ENCODE measurements at regions not wholly inside any gene's neighbourhood (a gene's known extent, or its start where the extent isn't known, plus 50 kb on each side); places are given as distances from the start of the nearest gene placed in this dataset.

DNA sequence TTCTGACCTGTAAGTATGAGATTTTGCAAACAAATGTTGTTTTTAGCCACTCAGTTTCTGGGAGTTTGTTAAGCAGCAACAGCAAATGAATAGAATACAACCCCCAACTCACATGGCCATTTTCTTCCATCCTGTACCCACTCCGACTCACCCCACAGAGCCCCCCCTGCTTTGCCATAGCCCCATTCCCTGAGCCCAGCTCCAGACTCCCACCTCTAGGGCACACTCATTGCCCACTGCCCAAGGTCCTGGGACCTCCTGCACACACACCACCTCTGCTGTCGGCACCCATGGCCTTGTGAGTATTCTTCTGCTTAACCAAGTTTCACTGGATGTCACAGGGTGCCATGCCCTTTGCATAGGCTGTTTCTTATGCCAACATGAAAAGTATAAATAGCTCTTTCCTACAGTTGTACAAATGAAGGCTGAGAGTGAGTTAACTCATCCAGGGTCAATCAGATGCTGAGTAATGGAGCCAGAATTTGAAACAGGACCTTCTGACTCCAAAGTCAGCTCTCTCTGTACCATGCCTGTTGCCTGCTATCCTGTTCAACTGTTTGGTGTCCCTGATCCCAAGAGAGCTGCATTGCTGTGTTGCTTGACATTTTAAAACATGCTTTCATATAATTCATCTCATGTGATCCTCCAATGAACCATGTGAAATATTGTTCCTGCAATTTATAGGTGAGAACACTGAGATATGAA, 367.8 kb upstream of the ZMIZ1 start:
- no peak for DNase-seq

DNA sequence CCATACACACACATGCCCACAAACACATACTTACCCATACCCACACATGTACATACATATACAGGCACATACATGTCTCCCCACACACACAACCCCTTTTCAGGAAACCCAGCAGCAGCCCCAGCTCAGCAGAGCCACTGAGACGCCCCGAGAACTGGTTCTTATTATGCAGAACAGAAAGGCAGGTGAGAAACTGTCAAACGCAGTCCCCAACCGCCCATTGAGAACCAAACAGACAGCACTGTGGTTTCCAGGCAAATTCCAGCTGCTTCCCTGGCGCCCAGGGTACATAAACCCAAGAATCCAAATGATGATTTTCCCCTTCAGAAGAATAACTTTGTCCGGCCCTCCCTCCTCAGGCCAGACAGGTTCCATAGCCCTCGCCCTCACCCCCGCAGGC, 366.6 kb upstream of the ZMIZ1 start:
- DNase-seq, result no peak

DNA sequence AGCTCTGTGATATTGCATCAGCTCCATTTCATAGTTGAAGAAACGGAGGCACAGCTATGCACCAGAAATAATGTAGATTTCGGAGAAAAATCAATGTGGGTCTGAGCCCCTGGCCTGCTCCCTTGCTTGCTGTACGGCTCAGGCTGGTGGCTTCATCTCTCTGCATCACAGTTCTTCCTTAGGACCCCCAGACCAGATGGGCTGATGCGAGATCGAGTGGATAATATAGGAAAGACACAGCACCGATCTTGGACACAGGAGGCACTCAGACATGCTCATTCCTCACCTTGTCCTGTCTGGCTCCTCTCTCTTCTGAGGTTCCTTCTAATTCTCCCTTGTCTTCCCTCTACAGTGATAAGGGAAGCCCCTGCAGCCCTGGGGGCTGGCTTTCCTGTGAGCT, 365.9 kb upstream of the ZMIZ1 start:
- no peak for DNase-seq

DNA sequence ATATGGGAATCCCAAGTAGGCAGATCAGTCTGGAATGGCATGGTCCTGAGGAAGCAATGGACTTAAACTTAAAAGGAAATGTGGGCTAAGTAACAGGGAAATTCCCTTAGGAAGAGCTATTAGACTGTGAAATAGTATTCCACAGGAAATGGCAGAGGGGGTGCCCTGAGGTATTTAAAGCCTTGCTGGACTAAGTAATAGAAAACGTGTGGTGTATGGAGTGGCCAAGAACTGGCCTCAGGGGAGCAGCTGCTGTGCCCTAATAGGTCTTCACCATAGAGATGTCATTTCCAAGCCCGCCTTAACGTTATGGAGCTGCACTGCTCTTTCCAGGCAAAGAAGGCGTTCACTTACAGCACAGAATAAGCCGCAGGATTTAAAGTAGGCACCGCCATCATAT, 365.2 kb upstream of the ZMIZ1 start:
- no peak for DNase-seq

DNA sequence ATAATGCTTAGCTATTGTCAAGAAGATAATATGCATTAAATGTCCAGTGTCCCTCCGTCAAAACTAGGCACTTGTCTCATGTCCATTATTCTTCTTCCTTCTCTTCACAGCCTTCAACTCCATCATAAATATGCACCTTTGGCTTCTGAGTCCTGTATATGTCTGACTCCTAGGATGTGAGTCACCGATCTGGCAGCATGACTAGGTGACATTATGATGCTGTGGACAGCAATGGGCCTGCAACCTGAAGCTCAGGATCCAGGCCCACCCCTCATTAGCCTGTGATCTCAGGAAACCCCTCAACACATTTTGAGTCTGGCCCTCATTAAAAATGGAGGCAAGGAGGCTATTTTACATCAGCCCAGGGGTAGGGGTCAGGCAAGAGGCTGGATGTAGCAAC, 362.5 kb upstream of the ZMIZ1 start:
- no peak for DNase-seq

DNA sequence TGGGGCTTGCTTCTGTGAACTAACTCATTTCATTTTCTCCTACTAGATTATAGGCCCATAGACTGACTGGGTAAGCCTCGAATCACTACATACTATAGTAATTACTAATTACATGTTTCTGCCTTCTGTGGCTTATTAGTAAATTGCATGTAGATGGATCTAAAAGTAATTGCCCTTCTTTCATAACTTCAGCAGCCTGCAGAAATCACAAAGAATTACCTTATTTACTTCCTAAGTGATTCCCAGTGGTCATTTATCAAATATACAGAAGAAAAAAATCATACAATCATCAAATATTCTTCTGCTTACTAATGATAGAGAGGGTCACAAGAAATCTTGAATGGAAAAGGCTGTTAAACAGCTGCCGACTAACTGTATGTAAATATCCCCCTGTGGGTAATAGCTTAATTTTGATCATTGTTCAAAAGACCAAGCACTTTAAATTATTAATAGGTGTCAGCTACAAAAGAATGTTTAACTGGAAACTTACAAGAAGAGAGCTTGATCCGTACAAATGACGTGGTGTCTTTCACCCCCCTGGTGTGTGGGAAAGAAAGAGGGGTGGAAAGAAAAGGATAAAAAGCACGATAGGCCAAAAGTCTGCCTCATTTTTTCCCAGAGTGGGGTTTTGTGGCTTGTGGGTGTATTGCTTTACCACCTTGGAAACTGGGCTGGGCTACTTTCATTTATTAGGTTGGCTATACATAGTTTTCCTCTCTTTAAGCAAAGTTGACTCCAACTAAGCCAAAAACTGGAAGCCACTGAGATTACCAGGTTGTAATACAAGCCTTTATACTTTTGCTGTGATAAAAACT, 361.8 kb upstream of the ZMIZ1 start:
- DNase-seq, result no peak

DNA sequence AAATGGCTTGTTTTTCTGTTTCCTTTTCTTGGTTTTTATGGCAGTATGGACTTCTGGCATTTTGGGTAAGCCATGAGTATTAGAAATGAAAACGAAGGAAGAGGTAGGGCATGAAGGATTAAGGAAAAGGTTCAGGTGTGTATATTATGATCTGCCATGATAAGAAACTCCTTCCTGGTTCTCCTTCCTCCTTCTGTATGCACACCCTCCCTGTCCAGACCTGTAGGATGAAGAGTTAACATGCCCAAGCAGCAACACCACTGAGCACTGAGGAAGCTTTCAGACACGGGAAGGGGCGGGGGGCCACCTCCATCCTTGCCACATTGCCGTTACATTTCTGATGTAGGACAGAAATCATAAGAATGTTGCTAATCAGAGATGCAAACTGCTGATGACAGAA, 361.0 kb upstream of the ZMIZ1 start:
- no peak for DNase-seq

DNA sequence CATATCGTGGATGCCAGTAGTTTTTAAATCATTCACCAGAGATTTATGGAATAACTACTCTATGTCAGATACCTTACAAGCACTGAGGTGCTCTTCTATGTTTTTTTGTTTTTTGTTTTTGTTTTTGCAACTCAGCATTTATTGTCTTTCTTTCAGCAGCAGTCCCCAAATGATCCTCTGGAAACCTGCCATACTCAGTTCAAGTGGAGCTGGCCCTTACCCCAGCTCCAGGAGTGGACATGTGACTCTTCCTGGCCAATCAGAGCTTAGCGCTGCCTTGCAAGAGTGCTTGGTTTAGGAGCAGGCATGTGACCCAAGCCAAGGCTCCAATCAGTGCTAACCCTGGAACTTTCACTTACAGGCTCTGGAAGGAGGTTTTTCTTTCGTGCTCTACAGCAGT, 356.6 kb upstream of the ZMIZ1 start:
- DNase-seq, result no peak

DNA sequence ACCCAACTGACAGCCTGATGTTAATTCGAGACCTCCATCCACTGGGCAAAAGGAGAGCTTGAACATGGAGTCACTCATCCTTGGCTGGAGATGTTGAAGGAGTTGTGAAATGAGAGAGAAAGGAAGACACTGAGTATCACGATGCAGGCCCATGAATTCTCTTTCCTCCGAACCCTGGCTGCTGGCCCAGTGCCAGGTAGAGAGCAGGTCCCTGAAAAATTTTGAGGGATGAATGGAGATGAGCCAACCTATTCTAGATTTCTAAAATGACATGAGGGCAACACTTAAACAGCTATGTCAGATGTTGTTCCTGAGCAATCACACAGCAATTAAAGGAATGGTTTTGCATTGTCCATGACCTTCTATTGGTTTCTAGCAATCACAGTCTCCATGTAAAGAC, 355.1 kb upstream of the ZMIZ1 start:
- DNase-seq, result no peak

DNA sequence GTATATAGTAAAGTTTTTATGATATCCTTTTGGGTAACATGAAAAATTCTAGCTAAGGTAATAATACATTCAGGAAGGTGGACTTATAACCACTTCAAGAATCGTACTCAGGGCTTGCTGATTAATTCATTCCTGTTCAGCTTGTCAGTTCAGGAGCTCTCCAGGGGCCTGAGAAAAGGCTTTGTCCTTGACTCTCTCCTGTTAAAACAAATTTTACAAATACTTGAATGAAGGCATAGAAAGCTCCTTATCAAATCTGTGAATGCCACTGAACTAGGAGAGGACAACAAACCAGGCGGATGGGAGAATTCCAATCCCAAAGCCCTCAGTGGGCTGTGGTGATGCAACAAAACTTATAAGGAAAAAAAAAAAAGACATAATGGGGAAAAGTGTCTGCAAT, 354.5 kb upstream of the ZMIZ1 start:
- DNase-seq, result no peak

DNA sequence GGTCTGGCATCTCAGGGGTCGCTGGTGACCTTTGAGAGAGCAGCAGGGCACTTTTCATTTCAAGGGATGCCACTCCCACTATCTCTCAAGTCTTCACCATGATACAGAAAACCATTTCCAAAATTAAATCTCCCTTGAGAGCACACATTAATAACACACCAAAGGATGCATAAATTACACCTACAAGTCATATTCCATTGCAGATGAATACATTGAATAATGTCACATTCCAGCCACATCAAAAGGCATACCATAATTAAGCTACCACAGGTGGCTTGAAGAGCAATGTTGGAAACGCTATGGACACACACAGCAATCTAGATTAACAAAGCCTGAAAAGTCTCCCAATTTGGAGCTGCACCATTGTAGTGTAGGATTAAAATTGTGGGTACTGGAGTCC, 353.3 kb upstream of the ZMIZ1 start:
- no peak for DNase-seq

DNA sequence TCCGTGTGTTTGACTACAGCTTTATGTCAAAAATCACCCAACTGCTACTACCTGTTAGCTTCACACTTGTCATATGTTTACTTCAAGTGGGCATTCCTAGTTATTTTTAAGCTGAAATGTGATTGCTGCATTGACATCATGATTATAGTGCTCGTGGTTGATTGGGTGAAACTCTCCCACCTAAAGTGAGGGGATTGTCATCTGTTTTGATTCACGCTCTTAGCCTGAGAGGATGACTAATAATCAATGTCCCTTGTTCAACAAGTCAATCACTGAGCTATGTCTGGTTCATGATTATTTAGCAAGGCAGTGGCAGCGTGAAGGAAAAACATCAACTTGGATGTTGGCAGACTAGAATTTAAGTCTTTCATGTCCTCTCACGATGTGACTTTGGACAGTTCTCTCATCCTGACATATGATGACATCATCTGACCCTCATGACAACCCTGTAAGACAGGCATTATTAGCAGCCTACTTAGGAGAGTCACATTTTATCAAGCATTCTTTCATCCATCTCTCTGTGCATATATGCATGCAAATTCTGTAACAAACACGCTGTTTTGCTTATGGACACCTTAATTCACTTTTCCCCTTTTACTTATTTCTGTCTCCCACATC, 352.6 kb upstream of the ZMIZ1 start:
- DNase-seq, result no peak

DNA sequence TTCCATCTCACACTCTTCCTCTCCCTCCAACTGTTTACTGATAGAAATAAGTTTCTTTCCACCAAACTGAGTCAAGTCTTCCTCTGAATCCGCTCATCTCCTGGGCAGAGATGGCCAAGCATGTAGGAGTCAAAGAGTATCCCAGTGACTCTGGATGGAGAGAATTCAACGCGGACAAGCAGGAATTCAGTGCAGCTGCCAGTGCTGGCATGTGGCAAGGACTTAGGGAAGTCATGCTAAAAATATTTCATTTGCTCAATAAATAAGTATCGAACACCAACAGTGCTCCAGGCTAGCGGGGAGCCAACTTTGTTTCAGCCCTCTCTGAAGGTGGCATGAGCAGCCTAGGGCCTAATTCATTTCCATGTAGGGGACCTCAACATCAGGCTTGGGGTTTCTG, 351.6 kb upstream of the ZMIZ1 start:
- DNase-seq, result no peak

DNA sequence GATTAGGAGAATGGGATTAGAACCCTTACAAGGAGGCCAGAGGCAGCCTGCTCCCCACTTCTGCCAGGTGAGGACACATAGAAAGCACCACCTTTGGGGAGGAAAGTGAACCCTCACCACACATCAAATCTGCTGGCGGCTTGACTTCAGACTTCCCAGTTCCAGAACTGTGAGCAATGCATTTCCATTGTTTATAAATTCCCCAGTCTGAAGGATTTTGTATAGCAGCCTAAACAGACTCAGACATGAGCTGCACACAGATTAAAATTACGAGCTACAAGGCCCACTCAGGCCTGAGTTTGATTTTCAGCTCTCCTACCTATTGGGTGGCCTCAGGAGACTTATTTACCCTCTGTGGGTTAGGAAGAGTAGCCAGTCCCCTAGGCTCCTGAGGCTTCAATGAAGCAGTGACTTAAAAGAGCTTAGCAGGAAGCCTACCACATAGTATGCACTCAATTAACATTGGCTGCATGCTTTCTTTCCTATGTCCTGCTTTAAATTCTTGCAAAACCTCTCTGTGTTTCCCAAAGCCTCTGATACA, 350.7 kb upstream of the ZMIZ1 start:
- DNase-seq, result no peak

DNA sequence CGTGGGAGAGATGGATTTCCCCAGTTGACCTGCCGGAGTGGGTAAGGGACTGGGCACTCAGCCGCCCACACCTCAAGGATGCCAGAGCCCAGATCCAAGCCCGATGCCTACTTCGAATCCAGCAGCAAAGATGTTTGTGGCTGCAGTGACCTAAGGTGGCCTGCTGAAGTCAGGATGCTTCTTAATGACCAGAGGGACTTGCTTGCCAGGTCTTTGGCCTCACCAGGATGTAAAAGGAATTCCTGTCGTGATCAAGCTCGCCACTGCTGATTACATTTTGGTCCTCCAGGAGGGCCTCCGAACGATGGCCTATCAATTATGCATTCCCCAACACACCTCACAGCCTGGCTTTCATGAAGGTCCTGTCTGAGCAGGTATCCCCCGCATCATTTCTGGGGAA, 349.5 kb upstream of the ZMIZ1 start:
- no peak for DNase-seq

DNA sequence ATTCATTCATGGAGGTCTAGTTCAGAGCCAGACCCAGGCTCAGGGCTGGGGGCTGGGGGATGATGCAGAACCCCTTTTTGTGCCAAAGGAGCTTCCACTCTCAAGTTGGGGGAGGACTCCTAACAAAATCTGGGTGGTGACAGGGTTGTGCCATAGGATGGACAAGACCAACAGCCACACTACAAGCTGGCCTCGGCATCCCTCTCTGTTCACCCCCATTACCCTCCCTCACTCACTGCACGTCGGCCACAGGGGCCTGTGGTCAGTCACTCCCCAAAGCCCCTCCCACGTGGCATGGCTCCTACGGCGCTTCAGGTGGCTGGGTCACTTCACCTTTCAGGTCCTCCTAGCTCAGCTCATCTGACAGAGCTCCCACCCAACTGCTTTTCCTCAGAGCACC, 348.7 kb upstream of the ZMIZ1 start:
- DNase-seq, result no peak

DNA sequence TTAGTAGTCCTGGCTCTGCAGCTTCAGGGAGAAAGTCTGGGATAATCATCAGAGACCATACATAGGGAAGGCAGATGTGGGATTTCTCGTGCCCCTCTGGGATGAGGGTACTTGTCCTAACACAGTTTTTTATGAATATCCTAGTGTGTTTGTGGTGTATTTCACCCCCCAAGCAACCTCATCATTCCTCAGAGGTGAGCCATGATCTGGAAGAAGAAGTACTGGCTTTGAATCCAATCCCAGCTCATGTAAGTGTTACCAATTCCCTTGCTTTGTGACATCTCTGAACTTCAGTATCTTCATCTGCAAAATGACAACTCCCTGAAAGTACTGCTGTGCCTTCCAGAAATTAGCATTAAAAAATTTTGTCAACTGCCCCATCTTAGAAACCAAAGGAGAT, 347.5 kb upstream of the ZMIZ1 start:
- DNase-seq, result no peak

DNA sequence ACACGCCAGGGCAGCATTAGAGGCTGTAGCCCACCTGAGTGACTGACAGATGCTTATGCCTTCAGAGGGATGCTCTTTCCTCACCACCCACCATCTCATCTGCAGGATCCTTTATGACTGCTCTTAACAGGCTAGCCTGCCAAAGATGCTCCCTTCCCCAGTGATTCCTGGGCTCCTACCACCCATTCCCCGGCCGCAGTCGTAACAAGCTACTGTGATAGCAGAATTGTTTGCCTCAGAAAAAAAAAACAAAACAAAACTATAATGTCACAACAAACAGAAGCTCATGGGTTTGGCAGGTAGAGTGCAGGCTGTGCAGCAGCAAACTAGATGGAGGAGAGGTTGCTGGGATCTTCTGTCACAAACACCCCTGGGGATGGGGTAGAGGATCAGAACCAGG, 343.9 kb upstream of the ZMIZ1 start:
- DNase-seq, result no peak

DNA sequence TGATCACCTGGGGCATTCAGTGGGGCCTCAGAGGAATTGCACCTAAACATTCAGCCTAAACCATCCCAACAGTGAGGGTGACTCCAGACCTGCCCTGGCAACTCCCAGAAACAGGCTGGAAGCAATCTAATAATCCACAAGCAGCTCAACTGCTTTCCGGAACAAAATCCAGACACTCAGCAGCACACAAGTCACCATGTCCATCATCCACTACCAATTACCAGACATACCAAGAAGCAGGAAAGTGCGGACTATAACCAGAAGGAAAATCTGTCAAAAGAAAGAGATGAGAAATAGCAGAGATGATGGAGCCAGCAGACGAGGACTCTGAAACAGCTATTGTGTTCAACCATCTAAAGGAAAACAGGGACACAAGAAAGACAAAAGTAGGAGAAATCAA, 342.6 kb upstream of the ZMIZ1 start:
- DNase-seq, result no peak

DNA sequence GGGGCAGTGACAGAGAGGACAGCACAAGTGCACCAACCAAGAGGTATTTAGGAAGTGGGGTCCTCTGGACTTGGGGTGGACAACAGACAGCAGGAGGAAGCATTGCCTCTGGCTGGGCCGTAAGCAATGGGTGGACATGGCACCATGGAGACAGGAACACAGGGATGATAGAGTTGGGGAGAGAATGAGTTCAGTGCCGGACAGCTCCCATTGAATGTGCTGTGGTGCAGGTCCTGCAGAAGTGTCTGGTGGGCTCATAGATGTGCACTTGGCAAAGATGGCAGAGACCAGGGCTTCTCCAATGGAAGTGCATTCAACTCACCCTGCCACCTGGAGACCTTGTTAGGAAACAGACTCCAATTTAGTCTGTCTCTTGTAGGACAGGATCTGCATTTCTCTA, 341.5 kb upstream of the ZMIZ1 start:
- DNase-seq, result no peak

DNA sequence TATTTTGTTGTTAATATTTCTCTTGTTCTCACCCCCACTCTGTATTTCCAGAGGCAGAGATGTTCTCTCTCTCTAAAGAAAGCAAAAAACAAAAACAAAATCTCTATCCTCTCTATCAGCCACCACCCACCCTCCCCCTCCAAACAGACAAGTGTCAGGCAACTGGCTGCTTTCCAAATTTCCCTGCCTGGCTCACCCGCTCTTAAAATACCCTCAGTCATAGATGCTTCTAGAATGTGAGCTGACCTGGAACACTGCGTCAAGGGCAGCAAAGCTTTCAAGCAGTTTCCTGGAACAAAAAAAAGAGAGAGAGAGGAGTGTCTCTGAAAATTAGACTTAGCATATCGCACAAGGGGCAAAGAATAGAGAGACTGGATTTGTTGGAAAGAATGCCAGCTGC, 341.0 kb upstream of the ZMIZ1 start:
- peak; percentile 52 for DNase-seq

DNA sequence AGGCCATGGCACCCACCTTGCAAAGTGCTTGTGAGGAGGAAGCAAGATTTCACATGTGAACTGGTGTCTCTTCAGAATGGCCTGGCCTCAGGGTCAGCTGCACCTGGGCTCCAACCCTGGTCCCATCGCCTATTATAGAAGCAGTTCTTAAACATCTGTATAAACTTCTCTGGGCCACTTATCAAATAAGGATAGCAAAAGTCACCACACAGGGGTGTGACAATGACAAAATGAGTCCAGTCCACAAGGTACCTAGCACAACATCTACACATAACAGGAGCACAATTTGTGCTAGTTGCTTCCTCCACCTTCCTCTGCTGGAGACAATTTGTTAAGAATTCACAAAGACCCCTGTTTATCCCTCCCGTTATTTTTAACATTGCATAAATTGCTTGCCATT, 340.6 kb upstream of the ZMIZ1 start:
- DNase-seq, result no peak

DNA sequence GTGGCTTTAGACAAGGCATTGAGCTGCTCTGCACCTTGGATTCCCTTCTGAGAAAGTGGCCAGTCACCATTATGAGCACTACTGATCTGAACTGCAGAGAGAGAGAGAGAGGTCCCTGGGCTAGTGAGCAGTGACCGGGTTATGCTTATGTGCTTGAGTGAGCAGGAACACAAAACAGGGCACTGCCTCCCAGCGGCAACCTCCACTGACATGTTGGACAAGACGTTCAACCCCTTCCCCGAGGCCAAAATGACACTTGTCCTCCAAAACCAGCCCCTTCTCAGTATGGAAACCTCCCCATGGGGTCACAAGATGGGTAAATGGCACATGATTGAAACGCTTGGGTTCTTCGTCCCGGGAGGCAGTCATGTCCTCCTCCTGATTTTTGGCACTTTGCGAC, 339.4 kb upstream of the ZMIZ1 start:
- no peak for DNase-seq

DNA sequence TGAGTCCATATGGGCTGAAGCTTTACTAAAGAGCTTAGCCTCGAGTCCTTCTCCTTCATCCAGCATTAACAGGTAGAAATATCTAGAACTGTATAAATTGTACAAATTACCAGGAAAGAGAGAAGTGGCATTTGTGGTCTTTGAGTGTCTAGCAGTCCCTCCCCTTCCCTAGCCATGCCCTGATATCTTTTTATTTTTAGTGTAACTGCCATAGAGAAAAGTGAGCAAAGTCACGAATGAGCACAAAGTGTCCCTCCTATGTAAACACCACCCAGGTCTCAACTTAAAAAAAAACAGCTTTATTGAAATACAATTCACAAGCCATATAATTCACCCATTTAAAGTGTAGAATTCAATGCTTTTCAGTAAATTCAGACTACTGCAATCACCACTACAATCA, 339.0 kb upstream of the ZMIZ1 start:
- DNase-seq, result no peak

Measured in NCI-H1694 (cell line).